GM10248 (cell line): ENCODE measurements at regions not wholly inside any gene's neighbourhood (a gene's known extent, or its start where the extent isn't known, plus 50 kb on each side); places are given as distances from the start of the nearest gene placed in this dataset.

Source experiments
- CTCF ChIA-PET: fragments of 300-600 bp; sonication (Branson Sonifier 250); formaldehyde crosslinking; extraction: SDS; loops from one replicate; lab custom pipeline; 2021; ENCODE audit warnings: antibody characterized with exemption; lab: Yijun Ruan, JAX
- POLR2A ChIA-PET: fragments of 350-650 bp; sonication (Branson Sonifier 250); formaldehyde crosslinking; extraction: SDS; loops from one replicate; lab custom pipeline; 2020; ENCODE audit warnings: antibody characterized with exemption; lab: Yijun Ruan, JAX
- DNase-seq: peaks from one replicate; pipeline ENCODE4 v3.0.0; 2012; ENCODE audit errors: extremely low spot score
- TF ChIP-seq, protein P1 (sequence below): IDR thresholded peaks from 2 replicates; pipeline ENCODE4 v1.5.1; 2012; ENCODE audit warnings: mild to moderate bottlenecking, low read depth; ENCODE audit errors: extremely low read depth, missing control alignments, control extremely low read depth

DNA sequence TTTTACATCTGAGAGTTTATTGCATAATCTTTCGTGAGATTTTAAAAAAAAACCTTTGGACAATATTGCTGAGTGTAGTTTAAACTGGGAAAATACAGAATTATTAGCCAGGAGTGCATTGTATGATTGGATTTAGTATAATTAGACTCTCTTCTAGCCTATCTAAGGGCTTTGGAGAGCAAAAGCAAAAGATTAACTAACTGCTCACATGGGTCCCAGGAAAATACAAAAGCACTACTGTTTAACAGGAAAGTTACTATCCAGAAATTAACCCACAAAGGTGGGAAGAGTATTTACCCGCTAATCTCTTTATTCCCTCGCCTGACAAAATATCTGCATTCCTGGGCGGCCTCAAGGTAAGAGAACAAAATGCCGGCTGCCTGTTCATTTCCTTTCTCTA, 309.5 kb downstream of the ATXN7L3B start:
- TF ChIP-seq, protein P1, sequence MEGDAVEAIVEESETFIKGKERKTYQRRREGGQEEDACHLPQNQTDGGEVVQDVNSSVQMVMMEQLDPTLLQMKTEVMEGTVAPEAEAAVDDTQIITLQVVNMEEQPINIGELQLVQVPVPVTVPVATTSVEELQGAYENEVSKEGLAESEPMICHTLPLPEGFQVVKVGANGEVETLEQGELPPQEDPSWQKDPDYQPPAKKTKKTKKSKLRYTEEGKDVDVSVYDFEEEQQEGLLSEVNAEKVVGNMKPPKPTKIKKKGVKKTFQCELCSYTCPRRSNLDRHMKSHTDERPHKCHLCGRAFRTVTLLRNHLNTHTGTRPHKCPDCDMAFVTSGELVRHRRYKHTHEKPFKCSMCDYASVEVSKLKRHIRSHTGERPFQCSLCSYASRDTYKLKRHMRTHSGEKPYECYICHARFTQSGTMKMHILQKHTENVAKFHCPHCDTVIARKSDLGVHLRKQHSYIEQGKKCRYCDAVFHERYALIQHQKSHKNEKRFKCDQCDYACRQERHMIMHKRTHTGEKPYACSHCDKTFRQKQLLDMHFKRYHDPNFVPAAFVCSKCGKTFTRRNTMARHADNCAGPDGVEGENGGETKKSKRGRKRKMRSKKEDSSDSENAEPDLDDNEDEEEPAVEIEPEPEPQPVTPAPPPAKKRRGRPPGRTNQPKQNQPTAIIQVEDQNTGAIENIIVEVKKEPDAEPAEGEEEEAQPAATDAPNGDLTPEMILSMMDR = no peak
- POLR2A ChIA-PET = no interaction called here
- no peak for DNase-seq
- CTCF ChIA-PET = no interaction called here

GRCh38 chr12:74848006-74848405, 310.4 kb downstream of the ATXN7L3B start:
- DNase-seq = no peak
- TF ChIP-seq, protein P1 = no peak
- POLR2A ChIA-PET = no interaction called here
- CTCF ChIA-PET = no interaction called here

GRCh38 chr12:74849801-74850200, 312.2 kb downstream of the ATXN7L3B start:
- ChIA-PET CTCF (no interaction called here), POLR2A (no interaction called here)
- TF ChIP-seq, protein P1 = no peak
- no peak for DNase-seq

GRCh38 chr12:74871817-74872216, 334.2 kb downstream of the ATXN7L3B start:
- TF ChIP-seq, protein P1 = no peak
- POLR2A ChIA-PET = no interaction called here
- DNase-seq = no peak
- CTCF ChIA-PET = interaction anchor here (1.4 kb wide), 1 partner anchor 10 kb away, joined by 3 read pairs; no protein-coding TSS in a partner anchor

DNA sequence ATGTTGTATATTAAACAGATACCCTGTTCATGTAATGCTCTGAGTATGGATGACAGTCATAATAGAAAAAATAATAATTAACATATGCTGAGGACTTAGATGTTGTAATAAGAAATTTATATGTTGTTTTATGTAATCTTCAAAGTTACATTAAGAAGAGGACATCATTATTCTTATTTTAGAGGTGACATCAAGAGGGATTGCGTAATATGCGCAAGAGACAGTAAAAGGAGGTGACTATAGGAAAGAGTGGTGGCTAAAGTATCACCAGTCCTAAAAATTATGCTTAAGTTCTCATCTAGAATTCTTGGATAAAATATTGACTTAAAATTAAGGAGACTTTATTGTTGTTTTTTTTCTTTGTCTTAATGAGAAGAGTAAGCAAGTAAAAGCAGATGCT, 323.9 kb downstream of the KCNC2 start:
- TF ChIP-seq, protein P1 = no peak
- ChIA-PET CTCF (no interaction called here), POLR2A (no interaction called here)
- no peak for DNase-seq

GRCh38 chr12:74889073-74889472, 320.6 kb downstream of the KCNC2 start:
- ChIA-PET POLR2A (no interaction called here), CTCF (interaction anchor here (1.0 kb wide), 1 partner anchor 15 kb away, joined by 3 read pairs; no protein-coding TSS in a partner anchor)
- no peak for DNase-seq
- TF ChIP-seq, protein P1 = no peak

- no peak for DNase-seq
- ChIA-PET CTCF (interaction anchor here (1.0 kb wide), 1 partner anchor 14 kb away, joined by 3 read pairs; no protein-coding TSS in a partner anchor), POLR2A (no interaction called here)
- TF ChIP-seq, protein P1 = no peak
These were observed 319.9 kb downstream of the KCNC2 start for GRCh38 chr12:74889563-74890236.
